Gastroesophageal sphincter (tissue), 4 donors: ENCODE measurements at regions not wholly inside any gene's neighbourhood (a gene's known extent, or its start where the extent isn't known, plus 50 kb on each side); places are given as distances from the start of the nearest gene placed in this dataset.

Experiments used
- ATAC-seq: fragments of 150-250 bp; one replicate; pipeline ENCODE4 v1.9.1; 2016; ENCODE audit warnings: mild to moderate bottlenecking, moderate library complexity
- H3K27ac ChIP-seq, 4 donors: fragments of 200-600 bp; sonication (generic) in 3 of 4; 1 replicate in 3 of 4; 2 replicates in 1 of 4; pipeline ENCODE4 v1.5.1; 2016 to 2019
- H3K27me3 ChIP-seq: fragments of 200-600 bp; sonication (generic); one replicate; pipeline ENCODE4 v1.5.1; 2019
- H3K36me3 ChIP-seq, 2 donors: fragments of 200-600 bp; sonication (generic); one replicate each; pipeline ENCODE4 v1.5.1; 2019; ENCODE audit warnings: control low read depth in 1 of 2
- H3K4me1 ChIP-seq, 3 donors: fragments of 200-600 bp; sonication (generic); 1 replicate in 2 of 3; 2 replicates in 1 of 3; pipeline ENCODE4 v1.5.1; 2016 to 2019; ENCODE audit warnings: control low read depth in 2 of 3
- H3K4me3 ChIP-seq, 2 donors: fragments of 200-600 bp; sonication (generic); one replicate each; pipeline ENCODE4 v1.5.1; 2019; ENCODE audit warnings: mild to moderate bottlenecking in 1 of 2, moderate library complexity in 1 of 2
- H3K9me3 ChIP-seq, 3 donors: fragments of 200-600 bp; sonication (generic); one replicate each; pipeline ENCODE4 v1.5.1; 2017 to 2019; ENCODE audit warnings: control low read depth in 2 of 3
- CTCF ChIP-seq, 4 experiments: fragments of 200-600 bp in 2 of 4; fragments of 450-650 bp in 2 of 4; sonication (generic) in 1 of 4; IDR thresholded peaks; one replicate each; pipeline ENCODE4 v1.5.1; 2017 to 2019; ENCODE audit warnings: antibody characterized with exemption in 4 of 4, mild to moderate bottlenecking in 2 of 4, moderate library complexity in 2 of 4
- EP300 ChIP-seq: sonication (generic); formaldehyde crosslinking; IDR thresholded peaks from one replicate; pipeline ENCODE4 v1.6.1; 2017; ENCODE audit warnings: antibody characterized with exemption, mild to moderate bottlenecking
- POLR2A ChIP-seq, 2 donors: fragments of 450-650 bp; IDR thresholded peaks; one replicate each; pipeline ENCODE4 v1.6.1; 2017; ENCODE audit warnings: antibody characterized with exemption in 2 of 2, mild to moderate bottlenecking in 2 of 2, moderate library complexity in 1 of 2
- POLR2AphosphoS5 ChIP-seq: sonication (generic); formaldehyde crosslinking; IDR thresholded peaks from one replicate; pipeline ENCODE4 v1.6.1; 2017; ENCODE audit warnings: antibody characterized with exemption
- WGBS, 2 donors: methylation state at CpG; one replicate each; pipeline ENCODE4 v1.1.5; 2018; ENCODE audit warnings: low coverage in 1 of 2; 5-methylcytosine and 5-hydroxymethylcytosine counted together

- no peaks in the 10 kb centered on the region for H3K4me1 ChIP-seq
- no peaks in the 10 kb centered on the region for H3K27me3 ChIP-seq
- WGBS, 2 donors = 80 to 94% methylated on average over 1 to 2 of the region's 3 CpGs
- no peaks in the 10 kb centered on the region for H3K9me3 ChIP-seq
- no peak overlapping the region for H3K4me3 ChIP-seq
- ATAC-seq = no peak
- H3K27ac ChIP-seq = no peak overlapping the region
- TF ChIP-seq POLR2A (IDR thresholded peaks at IDR 0.05) = no peak
- TF ChIP-seq POLR2AphosphoS5 = no peak
- no peak for TF ChIP-seq EP300
- TF ChIP-seq CTCF (IDR thresholded peaks at IDR 0.05) = no peak
- no peaks in the 10 kb centered on the region for H3K36me3 ChIP-seq
Measured at GRCh38 chr12:87782838-87783237, 246.4 kb downstream of the C12orf50 start.

GRCh38 chr12:87779858-87780498, 249.2 kb downstream of the C12orf50 start:
- no peak for ATAC-seq
- WGBS, 2 donors = 50 to 67% methylated on average over 1 of the region's 2 CpGs
- Histone ChIP-seq H3K27ac (no peak overlapping the region), H3K4me3 (no peak overlapping the region), H3K27me3 (no peaks in the 10 kb centered on the region), H3K36me3 (no peaks in the 10 kb centered on the region), H3K9me3 (no peaks in the 10 kb centered on the region), H3K4me1 (no peaks in the 10 kb centered on the region)
- TF ChIP-seq EP300 = no peak
- TF ChIP-seq CTCF (IDR thresholded peaks at IDR 0.05) = no peak
- no peak for TF ChIP-seq POLR2AphosphoS5
- TF ChIP-seq POLR2A (IDR thresholded peaks at IDR 0.05) = no peak

GRCh38 chr12:87779016-87779415, 250.2 kb downstream of the C12orf50 start:
- ATAC-seq = no peak
- Histone ChIP-seq H3K27ac (no peak overlapping the region), H3K27me3 (no peaks in the 10 kb centered on the region), H3K9me3 (no peaks in the 10 kb centered on the region), H3K4me3 (no peak overlapping the region), H3K36me3 (no peaks in the 10 kb centered on the region), H3K4me1 (no peaks in the 10 kb centered on the region)
- no peak for TF ChIP-seq POLR2AphosphoS5
- no peak for TF ChIP-seq POLR2A (IDR thresholded peaks at IDR 0.05)
- no peak for TF ChIP-seq EP300
- no peak for TF ChIP-seq CTCF (IDR thresholded peaks at IDR 0.05)
- 100% methylated on average over 1 of the region's 2 CpGs; no CpG with 5 or more reads in 1 of the 2 donors for WGBS, 2 donors

- Histone ChIP-seq H3K4me1 (no peaks in the 10 kb centered on the region), H3K27ac (no peak overlapping the region), H3K4me3 (no peak overlapping the region), H3K9me3 (no peaks in the 10 kb centered on the region), H3K27me3 (no peaks in the 10 kb centered on the region), H3K36me3 (no peaks in the 10 kb centered on the region)
- 71 to 80% methylated on average over 1 of the region's 1 CpG for WGBS, 2 donors
- ATAC-seq = no peak
- TF ChIP-seq EP300 (no peak), POLR2AphosphoS5 (no peak)
Measured at GRCh38 chr12:87778065-87778464, 251.1 kb downstream of the C12orf50 start.

- H3K4me1 ChIP-seq = no peaks in the 10 kb centered on the region
- no peak overlapping the region for H3K27ac ChIP-seq
- no peak overlapping the region for H3K4me3 ChIP-seq
- H3K9me3 ChIP-seq = no peaks in the 10 kb centered on the region
- H3K27me3 ChIP-seq = no peaks in the 10 kb centered on the region
- TF ChIP-seq EP300 = no peak
- TF ChIP-seq CTCF (IDR thresholded peaks at IDR 0.05) = no peak
- no peak for TF ChIP-seq POLR2AphosphoS5
- TF ChIP-seq POLR2A (IDR thresholded peaks at IDR 0.05) = no peak
- H3K36me3 ChIP-seq = no peaks in the 10 kb centered on the region
- no peak for ATAC-seq
Measured at GRCh38 chr12:87775784-87776183, 253.4 kb downstream of the C12orf50 start.
